ENCODE measurements at regions not wholly inside any gene's neighbourhood (a gene's known extent, or its start where the extent isn't known, plus 50 kb on each side); places are given as distances from the start of the nearest gene placed in this dataset.

DNA sequence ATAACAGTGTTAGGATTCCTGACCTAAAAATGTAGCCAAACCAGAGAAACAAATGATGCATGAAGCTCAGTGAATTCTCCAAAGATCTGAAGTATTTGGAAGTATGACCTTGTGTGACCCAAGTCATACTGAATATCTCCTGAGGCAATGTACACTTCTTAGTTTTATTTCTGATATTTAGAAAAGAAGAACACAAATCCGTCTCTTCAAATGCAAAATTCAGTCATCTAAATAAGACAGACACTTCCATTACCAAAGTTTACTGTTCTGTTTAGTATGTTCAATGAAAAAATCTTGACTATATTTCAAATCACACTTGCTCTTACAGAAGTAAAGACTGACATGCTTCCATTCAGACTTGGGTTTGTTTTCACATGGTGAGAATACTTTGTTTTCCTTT, 495.7 kb downstream of the RIT2 start:
- intact Hi-C loops (cut with micrococcal nuclease) (no loop called here), dilution Hi-C loops (cut with MboI; ENCODE audit: extremely low pct_ligation_motif_present, low sequenced_read_pairs) (no loop called here)
- no peak for FAIRE-seq

More for the DNA sequence above, 495.7 kb downstream of the RIT2 start:
- POLR2A ChIA-PET: no interaction called here
- Histone ChIP-seq H3K9ac (replicated peaks; ENCODE audit: extremely low read depth, insufficient read depth, low read length) (no peak overlapping the region), H3K27me3 (ENCODE audit: control insufficient read depth in 2 of 2, insufficient read depth in 2 of 2, low read length in 2 of 2) (no peaks in the 10 kb centered on the region), H3K79me2 (ENCODE audit: control insufficient read depth, insufficient read depth, low read length) (no peaks in the 10 kb centered on the region), H2AFZ (ENCODE audit: low read depth, low read length) (no peak overlapping the region), H3K9me3 (replicated peaks; ENCODE audit: control insufficient read depth, insufficient read depth, low read length) (no peaks in the 10 kb centered on the region), H3K27ac (ENCODE audit: insufficient read depth, low read depth, low read length) (no peak overlapping the region), H4K20me1 (replicated peaks; ENCODE audit: control insufficient read depth, extremely low read depth, insufficient read depth, low read length) (no peaks in the 10 kb centered on the region), H3K4me1 (ENCODE audit: control insufficient read depth, extremely low read depth, insufficient read depth, low read length) (peaks cover 7% of the 10 kb centered on the region), H3K4me3 (replicated peaks in 1 of 3; ENCODE audit: insufficient read depth in 1 of 3, low read depth in 1 of 3, low read length in 3 of 3) (no peak overlapping the region), H3K4me2 (ENCODE audit: insufficient read depth, low read length) (no peak overlapping the region), H3K9me1 (replicated peaks; ENCODE audit: control insufficient read depth, extremely low read depth, insufficient read depth, low read length) (no peaks in the 10 kb centered on the region), H3K36me3 (ENCODE audit: control insufficient read depth in 2 of 2, extremely low read depth in 1 of 2, insufficient read depth in 2 of 2, low read length in 2 of 2) (no peaks in the 10 kb centered on the region)
- CTCF ChIA-PET: interaction anchor here (0.8 to 1.2 kb wide), 2 partner anchors 20 to 24 kb away, joined by 3 to 6 read pairs; no protein-coding TSS in a partner anchor
- BruUV-seq (replicated peaks): no TSS peak
- DNase-seq (ENCODE audit: low read depth, low spot score): no peak
- TF ChIP-seq JUN (IDR thresholded peaks at IDR 0.05; ENCODE audit: borderline replicate concordance, insufficient read depth, insufficient read length, low read depth): no peak
- TF ChIP-seq FOS (IDR thresholded peaks at IDR 0.05; ENCODE audit: borderline replicate concordance, insufficient read depth, low read length): no peak
- no peak for TF ChIP-seq POLR2AphosphoS5 (IDR thresholded peaks at IDR 0.05; ENCODE audit: insufficient read depth, low read depth, low read length)
- TF ChIP-seq MAX (IDR thresholded peaks at IDR 0.05; ENCODE audit: insufficient read depth, insufficient read length): no peak
- TF ChIP-seq MYC (IDR thresholded peaks at IDR 0.05; ENCODE audit: low read depth, low read length): no peak
- no peak for TF ChIP-seq GATA2 (IDR thresholded peaks at IDR 0.05; ENCODE audit: insufficient read depth, insufficient read length, low read depth, low read length)
- no peak for TF ChIP-seq EZH2 (IDR thresholded peaks at IDR 0.05; ENCODE audit: borderline replicate concordance, low read depth, low read length, severe bottlenecking)
- no peak for TF ChIP-seq POLR2A (IDR thresholded peaks at IDR 0.05; ENCODE audit: low read depth, low read length)
- TF ChIP-seq, protein P1, sequence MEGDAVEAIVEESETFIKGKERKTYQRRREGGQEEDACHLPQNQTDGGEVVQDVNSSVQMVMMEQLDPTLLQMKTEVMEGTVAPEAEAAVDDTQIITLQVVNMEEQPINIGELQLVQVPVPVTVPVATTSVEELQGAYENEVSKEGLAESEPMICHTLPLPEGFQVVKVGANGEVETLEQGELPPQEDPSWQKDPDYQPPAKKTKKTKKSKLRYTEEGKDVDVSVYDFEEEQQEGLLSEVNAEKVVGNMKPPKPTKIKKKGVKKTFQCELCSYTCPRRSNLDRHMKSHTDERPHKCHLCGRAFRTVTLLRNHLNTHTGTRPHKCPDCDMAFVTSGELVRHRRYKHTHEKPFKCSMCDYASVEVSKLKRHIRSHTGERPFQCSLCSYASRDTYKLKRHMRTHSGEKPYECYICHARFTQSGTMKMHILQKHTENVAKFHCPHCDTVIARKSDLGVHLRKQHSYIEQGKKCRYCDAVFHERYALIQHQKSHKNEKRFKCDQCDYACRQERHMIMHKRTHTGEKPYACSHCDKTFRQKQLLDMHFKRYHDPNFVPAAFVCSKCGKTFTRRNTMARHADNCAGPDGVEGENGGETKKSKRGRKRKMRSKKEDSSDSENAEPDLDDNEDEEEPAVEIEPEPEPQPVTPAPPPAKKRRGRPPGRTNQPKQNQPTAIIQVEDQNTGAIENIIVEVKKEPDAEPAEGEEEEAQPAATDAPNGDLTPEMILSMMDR (IDR thresholded peaks at IDR 0.05; ENCODE audit: extremely low read depth in 1 of 2, insufficient read depth in 1 of 2, low read depth in 1 of 2, low read length in 2 of 2): no peak

Measured in endothelial cell of umbilical vein (primary cell).